GM23338 (cell line): ENCODE measurements at regions not wholly inside any gene's neighbourhood (a gene's known extent, or its start where the extent isn't known, plus 50 kb on each side); places are given as distances from the start of the nearest gene placed in this dataset.

Source experiments
- ATAC-seq: fragments of 200-7000 bp; cut with Tn5 transposase; 3 replicates; pipeline ENCODE4 v1.9.1; 2020
- DNase-seq: peaks from one replicate; pipeline ENCODE4 v3.0.0-alpha.2; 2015; ENCODE audit warnings: low spot score
- H2AFZ ChIP-seq: fragments of 200-600 bp; sonication (generic); 2 replicates; pipeline ENCODE4 v1.8.0; 2016; ENCODE audit warnings: antibody characterized with exemption, mild to moderate bottlenecking, moderate library complexity
- H3F3A ChIP-seq: fragments of 200-600 bp; sonication (generic); replicated peaks from 2 replicates; pipeline ENCODE4 v1.8.0; 2017; ENCODE audit warnings: antibody characterized with exemption, mixed run types, low read depth
- H3K27ac ChIP-seq: fragments of 200-600 bp; sonication (generic); 2 replicates; pipeline ENCODE4 v1.6.1; 2016; ENCODE audit warnings: low read depth
- H3K27me3 ChIP-seq: fragments of 200-600 bp; sonication (generic); 2 replicates; pipeline ENCODE4 v1.8.0; 2016; ENCODE audit warnings: mild to moderate bottlenecking, mixed run types, moderate library complexity; ENCODE audit not compliant: insufficient read depth
- H3K36me3 ChIP-seq: fragments of 200-600 bp; sonication (generic); 2 replicates; pipeline ENCODE4 v1.8.0; 2016; ENCODE audit warnings: mild to moderate bottlenecking; ENCODE audit not compliant: insufficient read depth
- H3K4me1 ChIP-seq: fragments of 200-600 bp; sonication (generic); 2 replicates; pipeline ENCODE4 v1.8.0; 2016; ENCODE audit warnings: mild to moderate bottlenecking, moderate library complexity; ENCODE audit not compliant: insufficient read depth
- H3K4me2 ChIP-seq: fragments of 200-600 bp; sonication (generic); 2 replicates; pipeline ENCODE4 v1.7.1; 2017; ENCODE audit warnings: mixed run types
- H3K4me3 ChIP-seq: fragments of 200-600 bp; sonication (generic); 2 replicates; pipeline ENCODE4 v1.6.1; 2016; ENCODE audit warnings: mixed run types
- H3K79me2 ChIP-seq: fragments of 200-600 bp; sonication (generic); replicated peaks from 2 replicates; pipeline ENCODE4 v1.8.0; 2017; ENCODE audit warnings: mild to moderate bottlenecking; ENCODE audit not compliant: insufficient read depth
- H3K9me2 ChIP-seq: fragments of 200-600 bp; sonication (generic); 2 replicates; pipeline ENCODE4 v1.8.0; 2017; ENCODE audit not compliant: insufficient read depth
- H4K20me1 ChIP-seq: fragments of 200-600 bp; sonication (generic); replicated peaks from 2 replicates; pipeline ENCODE4 v1.8.0; 2017; ENCODE audit warnings: mild to moderate bottlenecking; ENCODE audit not compliant: insufficient read depth
- H3K27ac Mint-ChIP-seq: 2 replicates; pipeline ENCODE4 v1.8.0; 2020; ENCODE audit warnings: inconsistent platforms, mild to moderate bottlenecking, moderate library complexity, mixed read lengths
- H3K27me3 Mint-ChIP-seq: 3 replicates; pipeline ENCODE4 v1.8.0; 2022; ENCODE audit warnings: low read depth, mild to moderate bottlenecking, moderate library complexity, mixed read lengths, inconsistent platforms; ENCODE audit not compliant: insufficient read depth, poor library complexity
- H3K36me3 Mint-ChIP-seq: 3 replicates; pipeline ENCODE4 v1.8.0; 2021; ENCODE audit warnings: low read depth, mild to moderate bottlenecking, inconsistent platforms, moderate library complexity, mixed read lengths
- H3K4me1 Mint-ChIP-seq: 3 replicates; pipeline ENCODE4 v1.8.0; 2020; ENCODE audit warnings: mild to moderate bottlenecking, inconsistent platforms, mixed read lengths
- H3K4me3 Mint-ChIP-seq: 3 replicates; pipeline ENCODE4 v1.8.0; 2021; ENCODE audit warnings: moderate library complexity, mild to moderate bottlenecking, inconsistent platforms, mixed read lengths
- H3K9me3 Mint-ChIP-seq: 3 replicates; pipeline ENCODE4 v1.8.0; 2020; ENCODE audit warnings: moderate library complexity, mild to moderate bottlenecking, inconsistent platforms, mixed read lengths
- CTCF ChIP-seq, 2 experiments: fragments of 200-600 bp in 1 of 2; sonication (generic) in 1 of 2; conservative IDR thresholded peaks; 2 replicates each; pipeline versions ENCODE4 v1.5.1 to v1.6.1; 2016 to 2017; ENCODE audit warnings: antibody characterized with exemption in 2 of 2, low read depth in 2 of 2, mild to moderate bottlenecking in 2 of 2, moderate library complexity in 1 of 2
- ETS1 ChIP-seq: IDR thresholded peaks from 2 replicates; pipeline ENCODE4 v1.6.1; 2016; ENCODE audit warnings: antibody characterized with exemption
- EZH2 ChIP-seq: fragments of 200-600 bp; sonication (generic); IDR thresholded peaks from one replicate; pipeline ENCODE4 v1.8.0; 2017; ENCODE audit warnings: antibody characterized with exemption, mild to moderate bottlenecking, low read depth; ENCODE audit not compliant: unreplicated experiment
- JUNB ChIP-seq: IDR thresholded peaks from one replicate; pipeline ENCODE4 v1.6.1; 2016; ENCODE audit warnings: antibody characterized with exemption; ENCODE audit not compliant: unreplicated experiment
- NANOG ChIP-seq: IDR thresholded peaks from 2 replicates; pipeline ENCODE4 v1.6.1; 2016; ENCODE audit warnings: antibody characterized with exemption, borderline replicate concordance
- ZNF114 ChIP-seq: fragments of 250-450 bp; sonication (Bioruptor Pico); IDR thresholded peaks from 2 replicates; pipeline ENCODE4 v1.5.0; 2020; ENCODE audit warnings: mild to moderate bottlenecking, moderate library complexity
- ZNF331 ChIP-seq: fragments of 250-450 bp; sonication (Bioruptor Pico); IDR thresholded peaks from 2 replicates; pipeline ENCODE4 v1.5.0; 2020; ENCODE audit warnings: low read depth, mild to moderate bottlenecking, moderate library complexity
- ZNF462 ChIP-seq: fragments of 250-450 bp; sonication (Bioruptor Pico); IDR thresholded peaks from 2 replicates; pipeline ENCODE4 v1.5.0; 2020; ENCODE audit warnings: mild to moderate bottlenecking, moderate library complexity

- H3F3A ChIP-seq: no peaks in the 10 kb centered on the region
- H4K20me1 ChIP-seq: no peaks in the 10 kb centered on the region
- H3K36me3 Mint-ChIP-seq: no peaks in the 10 kb centered on the region
- peaks cover 3% of the 10 kb centered on the region for H3K27me3 Mint-ChIP-seq
- H3K4me3 Mint-ChIP-seq: no peak overlapping the region; the same call in 2 of the 3 replicates
- H3K79me2 ChIP-seq: no peaks in the 10 kb centered on the region
- peaks cover 3% of the 10 kb centered on the region; the same call in 1 of the 2 replicates for H3K4me1 ChIP-seq
- H3K4me3 ChIP-seq: no peak overlapping the region
- 0 out of 3 replicates have a peak, but pooled peaks cover 3% of the 10 kb centered on the region for H3K9me3 Mint-ChIP-seq
- H3K4me1 Mint-ChIP-seq: peaks cover 19% of the 10 kb centered on the region
- H3K4me2 ChIP-seq: no peak overlapping the region
- no peaks in the 10 kb centered on the region for H3K27me3 ChIP-seq
- H3K36me3 ChIP-seq: no peaks in the 10 kb centered on the region
- DNase-seq (no peak), ATAC-seq (peak; percentile 59)
- H3K9me2 ChIP-seq: peaks cover under 1% of the 10 kb centered on the region; the same call in 1 of the 2 replicates
- H3K27ac Mint-ChIP-seq: no peak overlapping the region; the same call in 1 of the 2 replicates
- TF ChIP-seq EZH2: no peak
- TF ChIP-seq ZNF462 (CRISPR knock-in tag): no peak
- no peak for TF ChIP-seq ZNF331 (CRISPR knock-in tag)
- TF ChIP-seq NANOG: no peak
- no peak for TF ChIP-seq JUNB
- no peak for TF ChIP-seq ETS1
- TF ChIP-seq ZNF114 (CRISPR knock-in tag): no peak
- TF ChIP-seq CTCF (conservative IDR thresholded peaks at IDR 0.05; ENCODE audit: low read depth in 2 of 2): no peak
- no peak overlapping the region for H2AFZ ChIP-seq
- H3K27ac ChIP-seq: no peak overlapping the region
Observed at GRCh38 chr18:46310675-46311345, 206.6 kb downstream of the HAUS1 start.
